ENCODE measurements at regions not wholly inside any gene's neighbourhood (a gene's known extent, or its start where the extent isn't known, plus 50 kb on each side); places are given as distances from the start of the nearest gene placed in this dataset.

DNA sequence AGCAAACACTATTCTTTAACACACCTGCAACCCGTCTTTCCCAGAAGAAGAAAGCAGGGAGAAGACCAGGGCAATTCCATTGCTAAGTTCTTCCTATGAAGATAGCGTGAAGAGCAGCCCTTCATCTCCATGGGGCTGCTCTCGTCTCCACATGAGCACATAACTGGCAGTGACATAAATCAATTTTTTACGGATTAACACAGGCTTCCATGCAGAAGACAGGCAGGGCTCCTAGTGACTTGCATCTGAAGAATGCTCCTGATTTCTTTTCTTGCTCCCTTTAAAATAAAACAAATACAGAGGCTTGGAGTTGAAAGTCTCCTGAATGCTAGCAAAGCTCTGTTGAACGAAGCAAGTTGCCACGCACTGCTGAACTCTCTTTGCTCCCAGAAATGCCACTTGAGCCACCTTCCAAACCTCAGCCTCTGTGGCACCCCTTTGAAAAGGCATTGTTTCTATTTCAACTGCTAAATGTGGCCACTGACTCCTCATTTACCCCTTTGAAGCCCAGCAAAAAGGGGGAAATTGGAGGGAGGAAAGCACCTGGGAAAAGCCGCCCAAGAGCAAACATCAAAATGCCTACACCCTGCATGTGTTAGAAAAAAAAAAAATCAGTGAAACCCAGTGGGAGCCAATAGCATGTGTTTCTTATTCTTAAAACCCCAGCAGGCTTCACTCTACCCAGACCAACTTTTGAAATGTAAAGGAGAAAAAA lies 383.7 kb downstream of the IDS start:
- H3K4me3 ChIP-seq (ENCODE audit: low read depth, low read length): no peak overlapping the region
- no peak for DNase-seq (ENCODE audit: low read depth)
- in situ Hi-C loops (cut with HindIII; ENCODE audit: low sequenced_read_pairs): no loop called here
- TF ChIP-seq, protein P1, sequence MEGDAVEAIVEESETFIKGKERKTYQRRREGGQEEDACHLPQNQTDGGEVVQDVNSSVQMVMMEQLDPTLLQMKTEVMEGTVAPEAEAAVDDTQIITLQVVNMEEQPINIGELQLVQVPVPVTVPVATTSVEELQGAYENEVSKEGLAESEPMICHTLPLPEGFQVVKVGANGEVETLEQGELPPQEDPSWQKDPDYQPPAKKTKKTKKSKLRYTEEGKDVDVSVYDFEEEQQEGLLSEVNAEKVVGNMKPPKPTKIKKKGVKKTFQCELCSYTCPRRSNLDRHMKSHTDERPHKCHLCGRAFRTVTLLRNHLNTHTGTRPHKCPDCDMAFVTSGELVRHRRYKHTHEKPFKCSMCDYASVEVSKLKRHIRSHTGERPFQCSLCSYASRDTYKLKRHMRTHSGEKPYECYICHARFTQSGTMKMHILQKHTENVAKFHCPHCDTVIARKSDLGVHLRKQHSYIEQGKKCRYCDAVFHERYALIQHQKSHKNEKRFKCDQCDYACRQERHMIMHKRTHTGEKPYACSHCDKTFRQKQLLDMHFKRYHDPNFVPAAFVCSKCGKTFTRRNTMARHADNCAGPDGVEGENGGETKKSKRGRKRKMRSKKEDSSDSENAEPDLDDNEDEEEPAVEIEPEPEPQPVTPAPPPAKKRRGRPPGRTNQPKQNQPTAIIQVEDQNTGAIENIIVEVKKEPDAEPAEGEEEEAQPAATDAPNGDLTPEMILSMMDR (IDR thresholded peaks at IDR 0.05; ENCODE audit: low read depth, low read length, missing control alignments): no peak

DNA sequence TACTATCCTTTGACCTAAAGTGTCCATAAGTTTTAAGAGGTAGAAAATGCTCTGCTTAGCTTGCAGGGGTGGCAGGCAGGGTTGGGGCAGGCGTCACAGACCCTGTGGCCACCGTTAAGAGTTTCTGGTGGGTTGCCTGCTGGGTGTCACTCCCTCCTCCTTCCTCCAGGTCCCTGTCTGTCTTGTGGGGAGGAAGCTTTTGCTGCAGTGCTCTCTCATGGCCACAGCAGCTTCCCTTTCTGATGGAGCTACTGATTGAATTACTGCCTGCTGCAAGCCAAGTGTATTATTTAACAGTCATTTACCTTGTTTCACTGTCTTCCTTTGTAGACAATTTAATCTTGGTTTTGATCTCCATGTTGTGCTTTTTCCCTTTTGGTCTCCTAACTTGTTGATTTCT lies 384.6 kb downstream of the IDS start:
- TF ChIP-seq, protein P1 (IDR thresholded peaks at IDR 0.05; ENCODE audit: low read depth, low read length, missing control alignments): no peak
- DNase-seq (ENCODE audit: low read depth): no peak
- H3K4me3 ChIP-seq (ENCODE audit: low read depth, low read length): no peak overlapping the region
- in situ Hi-C loops (cut with HindIII; ENCODE audit: low sequenced_read_pairs): no loop called here

DNA sequence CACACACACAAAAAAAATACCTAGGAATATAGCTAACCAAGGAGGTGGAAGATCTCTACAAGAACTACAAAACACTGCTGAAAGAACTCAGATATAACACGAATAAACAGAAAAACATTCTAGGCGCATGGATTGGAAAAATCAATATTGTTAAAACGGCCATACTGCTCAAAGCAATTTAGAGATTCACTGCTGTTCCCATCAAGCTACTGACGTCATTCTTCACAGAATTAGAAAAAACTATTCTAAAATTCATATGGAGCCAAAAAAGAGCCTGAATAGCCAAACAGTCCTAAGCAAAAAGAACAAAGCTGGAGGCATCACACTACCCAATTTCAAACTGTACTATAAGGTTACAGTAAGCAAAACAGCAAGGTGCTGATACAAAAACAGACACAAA lies 390.2 kb downstream of the IDS start:
- DNase-seq (ENCODE audit: low read depth): no peak
- in situ Hi-C loops (cut with HindIII; ENCODE audit: low sequenced_read_pairs): no loop called here
- TF ChIP-seq, protein P1 (IDR thresholded peaks at IDR 0.05; ENCODE audit: low read depth, low read length, missing control alignments): no peak
- no peak overlapping the region for H3K4me3 ChIP-seq (ENCODE audit: low read depth, low read length)

DNA sequence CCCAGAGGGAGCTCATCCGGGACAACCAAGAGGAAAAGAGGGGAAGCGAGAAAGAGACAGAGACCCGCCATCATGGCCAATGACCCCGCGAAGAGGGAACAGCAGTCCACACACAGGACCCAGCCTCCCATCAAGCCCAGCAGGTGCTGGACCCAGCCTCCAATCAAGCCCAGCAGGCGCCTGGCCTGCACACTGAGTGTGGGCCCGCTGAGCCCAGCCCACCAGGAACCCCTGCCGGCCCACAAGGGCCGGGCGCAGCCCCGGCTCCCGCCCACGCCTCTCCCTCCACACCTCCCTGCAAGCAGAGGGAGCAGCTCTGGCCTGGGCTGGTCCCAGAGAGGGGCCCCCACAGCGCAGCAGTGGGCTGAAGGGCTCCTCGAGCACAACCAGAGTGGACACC lies 391.1 kb downstream of the IDS start:
- TF ChIP-seq, protein P1 (IDR thresholded peaks at IDR 0.05; ENCODE audit: low read depth, low read length, missing control alignments): no peak
- in situ Hi-C loops (cut with HindIII; ENCODE audit: low sequenced_read_pairs): no loop called here
- no peak for DNase-seq (ENCODE audit: low read depth)
- H3K4me3 ChIP-seq (ENCODE audit: low read depth, low read length): no peak overlapping the region

DNA sequence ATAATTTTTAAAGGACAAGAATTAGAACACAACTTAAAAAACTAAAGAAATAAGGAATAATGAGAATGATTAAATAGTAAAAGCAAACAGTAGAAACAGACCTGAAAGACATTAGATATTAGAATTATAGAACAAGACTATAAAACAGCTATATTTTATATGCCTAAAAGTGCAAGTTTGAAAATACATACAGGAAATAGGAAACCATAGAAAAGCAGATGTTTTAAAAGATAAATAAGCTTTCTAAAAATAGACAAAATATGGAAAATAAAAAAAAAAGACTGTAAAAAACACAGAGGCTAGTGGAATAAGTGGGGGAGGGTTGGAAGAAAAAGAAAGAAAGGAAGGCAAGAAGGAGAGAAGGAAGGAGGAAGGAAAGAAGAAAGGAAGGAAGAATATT lies 407.3 kb downstream of the IDS start:
- in situ Hi-C loops (cut with HindIII; ENCODE audit: low sequenced_read_pairs): no loop called here
- DNase-seq (ENCODE audit: low read depth): no peak
- TF ChIP-seq, protein P1 (IDR thresholded peaks at IDR 0.05; ENCODE audit: low read depth, low read length, missing control alignments): no peak
- H3K4me3 ChIP-seq (ENCODE audit: low read depth, low read length): no peak overlapping the region

DNA sequence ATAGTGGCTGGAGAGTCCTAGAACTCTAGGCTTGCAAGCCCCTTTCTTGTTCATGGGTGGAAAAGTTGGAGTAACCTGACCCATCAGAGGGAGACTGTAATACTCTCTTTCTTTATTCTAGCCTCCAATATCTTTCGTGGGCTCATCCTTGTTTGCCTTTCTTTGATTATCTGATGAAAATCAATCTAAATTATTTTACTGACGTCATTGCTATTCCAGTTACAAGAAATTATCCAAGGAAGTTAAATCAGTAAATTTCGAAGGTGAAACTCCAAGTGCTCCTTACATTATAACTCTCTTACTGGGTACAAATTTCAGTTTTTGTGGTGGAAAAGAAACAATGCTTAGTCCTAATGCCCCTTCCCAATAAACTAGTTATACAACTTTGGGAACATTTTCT lies 412.9 kb downstream of the IDS start:
- in situ Hi-C loops (cut with HindIII; ENCODE audit: low sequenced_read_pairs): no loop called here
- no peak for DNase-seq (ENCODE audit: low read depth)

More for the DNA sequence above, 412.9 kb downstream of the IDS start:
- H3K4me3 ChIP-seq (ENCODE audit: low read depth, low read length): no peak overlapping the region
- TF ChIP-seq, protein P1 (IDR thresholded peaks at IDR 0.05; ENCODE audit: low read depth, low read length, missing control alignments): no peak
